ENCODE measurements at regions not wholly inside any gene's neighbourhood (a gene's known extent, or its start where the extent isn't known, plus 50 kb on each side); places are given as distances from the start of the nearest gene placed in this dataset.

DNA sequence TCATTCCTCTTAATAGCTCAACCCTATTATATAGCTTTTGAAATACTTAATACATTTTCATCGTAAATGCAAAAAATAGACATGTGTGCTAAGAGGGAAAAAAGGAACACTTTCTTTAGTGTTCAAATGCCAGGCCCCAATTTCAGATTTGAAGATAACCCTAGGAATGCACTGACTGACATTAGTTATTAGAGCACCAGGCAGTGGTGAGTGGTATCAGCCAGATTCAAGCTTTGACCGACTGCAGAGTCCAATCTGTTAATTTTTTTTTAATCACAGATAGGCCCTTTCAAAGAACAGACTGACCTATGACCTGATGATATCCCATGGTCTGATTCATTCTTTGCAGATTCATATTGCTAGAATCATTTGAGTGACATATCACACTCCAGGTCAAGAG is 874.2 kb upstream of the CHORDC1 start:
- no peak overlapping the region for H3K4me3 ChIP-seq
- no peaks in the 10 kb centered on the region for H3K9me3 ChIP-seq
- no peaks in the 10 kb centered on the region for H3K27me3 ChIP-seq
- no peaks in the 10 kb centered on the region for H3K4me1 ChIP-seq
- 54 to 67% methylated on average over 2 of the region's 2 CpGs for WGBS, 2 donors (ENCODE audit: low coverage in 1 of 2)
- no peaks in the 10 kb centered on the region for H3K36me3 ChIP-seq
- TF ChIP-seq POLR2A (IDR thresholded peaks at IDR 0.05) (no peak), EP300 (IDR thresholded peaks at IDR 0.05) (no peak), POLR2AphosphoS5 (IDR thresholded peaks at IDR 0.05) (no peak)
- TF ChIP-seq, protein P1, sequence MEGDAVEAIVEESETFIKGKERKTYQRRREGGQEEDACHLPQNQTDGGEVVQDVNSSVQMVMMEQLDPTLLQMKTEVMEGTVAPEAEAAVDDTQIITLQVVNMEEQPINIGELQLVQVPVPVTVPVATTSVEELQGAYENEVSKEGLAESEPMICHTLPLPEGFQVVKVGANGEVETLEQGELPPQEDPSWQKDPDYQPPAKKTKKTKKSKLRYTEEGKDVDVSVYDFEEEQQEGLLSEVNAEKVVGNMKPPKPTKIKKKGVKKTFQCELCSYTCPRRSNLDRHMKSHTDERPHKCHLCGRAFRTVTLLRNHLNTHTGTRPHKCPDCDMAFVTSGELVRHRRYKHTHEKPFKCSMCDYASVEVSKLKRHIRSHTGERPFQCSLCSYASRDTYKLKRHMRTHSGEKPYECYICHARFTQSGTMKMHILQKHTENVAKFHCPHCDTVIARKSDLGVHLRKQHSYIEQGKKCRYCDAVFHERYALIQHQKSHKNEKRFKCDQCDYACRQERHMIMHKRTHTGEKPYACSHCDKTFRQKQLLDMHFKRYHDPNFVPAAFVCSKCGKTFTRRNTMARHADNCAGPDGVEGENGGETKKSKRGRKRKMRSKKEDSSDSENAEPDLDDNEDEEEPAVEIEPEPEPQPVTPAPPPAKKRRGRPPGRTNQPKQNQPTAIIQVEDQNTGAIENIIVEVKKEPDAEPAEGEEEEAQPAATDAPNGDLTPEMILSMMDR (IDR thresholded peaks at IDR 0.05), result no peak
- no peak overlapping the region for H3K27ac ChIP-seq
- ATAC-seq, result no peak

DNA sequence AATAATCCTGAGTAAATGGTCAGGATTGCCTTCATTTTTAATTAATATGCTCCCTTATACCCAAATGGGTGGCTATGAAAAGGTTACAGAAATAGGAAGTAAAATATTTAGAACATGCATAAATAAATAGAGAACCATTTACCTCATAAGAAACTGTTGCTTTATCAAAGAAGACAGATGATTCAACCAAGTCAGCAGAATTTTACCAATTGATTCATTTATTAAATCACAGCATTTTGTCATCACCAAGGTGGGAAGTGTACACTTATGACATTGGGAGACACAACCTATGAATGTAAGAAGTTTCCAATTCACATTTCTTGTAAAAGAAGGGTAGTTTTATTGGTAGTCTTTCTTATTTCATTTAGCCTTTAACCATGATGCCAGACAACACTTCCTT is 870.3 kb upstream of the CHORDC1 start:
- no peak for ATAC-seq
- H3K36me3 ChIP-seq, result no peaks in the 10 kb centered on the region
- no peaks in the 10 kb centered on the region for H3K4me1 ChIP-seq
- no peaks in the 10 kb centered on the region for H3K27me3 ChIP-seq
- no peak overlapping the region for H3K27ac ChIP-seq
- no peak overlapping the region for H3K4me3 ChIP-seq
- TF ChIP-seq POLR2A (IDR thresholded peaks at IDR 0.05), result no peak
- TF ChIP-seq, protein P1 (IDR thresholded peaks at IDR 0.05), result no peak
- no peaks in the 10 kb centered on the region for H3K9me3 ChIP-seq

DNA sequence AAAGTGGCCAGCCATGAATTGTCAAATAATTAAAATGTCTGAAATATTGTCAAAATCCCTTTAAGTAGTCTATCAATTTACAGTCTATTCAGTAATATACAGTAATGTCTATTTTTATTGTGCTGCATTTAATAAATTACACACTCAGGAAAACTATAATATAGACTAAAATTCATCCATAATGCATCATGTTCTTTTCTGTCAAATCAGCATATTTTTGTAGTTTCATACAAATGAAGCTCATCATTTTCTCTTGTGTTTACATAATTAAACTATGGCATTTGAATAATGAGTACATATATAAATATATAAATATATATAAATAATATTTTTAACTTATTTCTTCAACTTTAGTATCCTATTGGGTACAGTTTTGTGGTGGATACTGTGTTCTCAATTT is 868.7 kb upstream of the CHORDC1 start:
- no peaks in the 10 kb centered on the region for H3K27me3 ChIP-seq

DNA sequence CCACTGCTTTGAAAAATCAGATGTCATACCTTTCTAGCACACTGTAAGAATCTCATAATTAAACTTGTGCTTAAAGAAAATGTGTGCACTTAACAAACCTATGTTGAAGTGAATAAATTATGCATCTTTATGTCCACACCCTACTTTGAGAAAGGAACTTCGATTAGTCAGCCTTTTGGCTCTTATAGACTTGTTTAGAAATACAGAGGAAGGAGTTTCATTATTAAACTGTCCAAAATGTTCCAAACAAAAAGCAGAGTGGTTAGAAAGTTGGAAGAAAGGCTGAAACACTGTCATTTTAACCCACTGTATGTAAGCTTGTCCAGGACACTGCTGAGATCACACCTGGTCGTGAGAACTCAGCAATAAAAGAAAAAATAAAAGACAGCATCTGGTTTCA is 863.2 kb upstream of the CHORDC1 start:
- H3K9me3 ChIP-seq, result no peaks in the 10 kb centered on the region
- no peak overlapping the region for H3K4me3 ChIP-seq
- H3K4me1 ChIP-seq, result peaks cover 0 to under 1% (median 0%) of the 10 kb centered on the region in 3 donors
- H3K27me3 ChIP-seq, result no peaks in the 10 kb centered on the region
- 38 to 40% methylated on average over 2 of the region's 2 CpGs for WGBS, 2 donors (ENCODE audit: low coverage in 1 of 2)
- ATAC-seq, result no peak
- H3K27ac ChIP-seq, result no peak overlapping the region
- no peaks in the 10 kb centered on the region for H3K36me3 ChIP-seq
- TF ChIP-seq POLR2AphosphoS5 (IDR thresholded peaks at IDR 0.05), result no peak
- TF ChIP-seq, protein P1 (IDR thresholded peaks at IDR 0.05), result no peak
- no peak for TF ChIP-seq EP300 (IDR thresholded peaks at IDR 0.05)
- no peak for TF ChIP-seq POLR2A (IDR thresholded peaks at IDR 0.05)

More for the DNA sequence above, 868.7 kb upstream of the CHORDC1 start:
- ATAC-seq, result no peak
- TF ChIP-seq POLR2A (IDR thresholded peaks at IDR 0.05) (no peak), EP300 (IDR thresholded peaks at IDR 0.05) (no peak), POLR2AphosphoS5 (IDR thresholded peaks at IDR 0.05) (no peak)
- TF ChIP-seq, protein P1 (IDR thresholded peaks at IDR 0.05), result no peak
- H3K27ac ChIP-seq, result no peak overlapping the region
- H3K4me1 ChIP-seq, result no peaks in the 10 kb centered on the region
- H3K4me3 ChIP-seq, result no peak overlapping the region
- H3K9me3 ChIP-seq, result no peaks in the 10 kb centered on the region
- no peaks in the 10 kb centered on the region for H3K36me3 ChIP-seq

DNA sequence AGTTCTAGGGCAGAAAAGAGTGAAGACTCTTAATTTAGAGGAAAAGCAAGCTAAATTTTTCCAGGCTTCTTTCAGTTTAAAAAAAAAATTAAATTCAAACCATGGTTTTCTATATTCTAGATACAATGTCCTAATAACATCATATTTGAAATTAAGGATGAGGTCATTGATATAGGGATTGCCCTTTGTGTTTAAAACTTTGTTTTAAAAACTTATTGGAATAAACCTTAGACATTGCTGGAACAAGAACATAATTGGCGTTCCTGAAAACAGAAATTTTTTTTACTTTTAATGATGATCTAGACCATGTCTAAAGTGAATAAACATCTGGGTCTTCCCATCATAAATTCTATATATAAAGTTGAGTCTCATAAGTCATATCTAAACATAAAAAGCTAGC is 859.4 kb upstream of the CHORDC1 start:
- Histone ChIP-seq H3K4me3 (no peak overlapping the region), H3K36me3 (no peaks in the 10 kb centered on the region), H3K9me3 (no peaks in the 10 kb centered on the region), H3K27me3 (no peaks in the 10 kb centered on the region), H3K27ac (no peak overlapping the region), H3K4me1 (peaks cover 0 to 3% (median 0%) of the 10 kb centered on the region in 3 donors)
- TF ChIP-seq POLR2A (IDR thresholded peaks at IDR 0.05) (no peak), POLR2AphosphoS5 (IDR thresholded peaks at IDR 0.05) (no peak), EP300 (IDR thresholded peaks at IDR 0.05) (no peak)
- TF ChIP-seq, protein P1 (IDR thresholded peaks at IDR 0.05), result no peak
- WGBS, 2 donors (ENCODE audit: low coverage in 1 of 2), result 85 to 93% methylated on average over 1 of the region's 1 CpG
- ATAC-seq, result no peak
